Left hindlimb (tissue), 1 donor: ENCODE measurements at regions not wholly inside any gene's neighbourhood (a gene's known extent, or its start where the extent isn't known, plus 50 kb on each side); places are given as distances from the start of the nearest gene placed in this dataset.
"Not testable (repeated sequence)": the region's sequence is repeated elsewhere in the genome, so short reads cannot be mapped to it uniquely, and the experiment has no call there.

Experiments used
- DNase-seq: peaks from one replicate; pipeline ENCODE4 v3.0.0-alpha.2; 2018

- DNase-seq: no peak
These were observed 264.7 kb upstream of the ZRANB2 start for GRCh38 chr1:71345491-71345890.

GRCh38 chr1:71343686-71344416 lies 263.0 kb upstream of the ZRANB2 start:
- no peak for DNase-seq

GRCh38 chr1:71339238-71339637 lies 258.4 kb upstream of the ZRANB2 start:
- DNase-seq: no peak

GRCh38 chr1:71330991-71331390 lies 250.2 kb upstream of the ZRANB2 start:
- no peak for DNase-seq

- DNase-seq: no peak
These were observed 243.9 kb upstream of the ZRANB2 start for GRCh38 chr1:71324671-71325267.

GRCh38 chr1:71312545-71312944 lies 231.7 kb upstream of the ZRANB2 start:
- no peak for DNase-seq

GRCh38 chr1:71311376-71311775 lies 230.5 kb upstream of the ZRANB2 start:
- no peak for DNase-seq

GRCh38 chr1:71307451-71307850 lies 226.6 kb upstream of the ZRANB2 start:
- DNase-seq: peak; percentile 35

GRCh38 chr1:71304125-71304524 lies 223.3 kb upstream of the ZRANB2 start:
- DNase-seq: no peak

- DNase-seq: no peak
These were observed 222.8 kb upstream of the ZRANB2 start for GRCh38 chr1:71303617-71304041.

GRCh38 chr1:71298633-71299032 lies 217.8 kb upstream of the ZRANB2 start:
- DNase-seq: no peak

GRCh38 chr1:71296551-71297134 lies 215.8 kb upstream of the ZRANB2 start:
- peak; percentile 36 for DNase-seq

- DNase-seq: no peak
These were observed 214.5 kb upstream of the ZRANB2 start for GRCh38 chr1:71295350-71295749.

- DNase-seq: no peak
These were observed 213.3 kb upstream of the ZRANB2 start for GRCh38 chr1:71294178-71294577.

- no peak for DNase-seq
These were observed 211.4 kb upstream of the ZRANB2 start for GRCh38 chr1:71292203-71292602.

- DNase-seq: not testable (repeated sequence)
These were observed 209.8 kb upstream of the ZRANB2 start for GRCh38 chr1:71290506-71291237.

- no peak for DNase-seq
These were observed 204.7 kb upstream of the ZRANB2 start for GRCh38 chr1:71285529-71285928.

- no peak for DNase-seq
These were observed 195.6 kb upstream of the ZRANB2 start for GRCh38 chr1:71276466-71276865.

GRCh38 chr1:71273334-71273733 lies 192.5 kb upstream of the ZRANB2 start:
- DNase-seq: no peak

GRCh38 chr1:71270394-71270915 lies 189.6 kb upstream of the ZRANB2 start:
- no peak for DNase-seq

GRCh38 chr1:71269818-71270217 lies 189.0 kb upstream of the ZRANB2 start:
- no peak for DNase-seq

- DNase-seq: no peak
These were observed 188.3 kb upstream of the ZRANB2 start for GRCh38 chr1:71269179-71269578.

GRCh38 chr1:71267220-71267619 lies 186.4 kb upstream of the ZRANB2 start:
- DNase-seq: no peak
